CD1c-positive myeloid dendritic cell (primary cell): ENCODE measurements at regions not wholly inside any gene's neighbourhood (a gene's known extent, or its start where the extent isn't known, plus 50 kb on each side); places are given as distances from the start of the nearest gene placed in this dataset.

Experiments used
- DNase-seq: peaks from one replicate; pipeline ENCODE4 v3.0.0-alpha.2; 2016; ENCODE audit errors: extremely low spot score

GRCh38 chr3:14590569-14590968, 50.4 kb upstream of the GRIP2 start:
- no peak for DNase-seq

GRCh38 chr3:14592390-14592789, 52.2 kb upstream of the GRIP2 start:
- no peak for DNase-seq

- no peak for DNase-seq
These were observed 52.7 kb upstream of the GRIP2 start for GRCh38 chr3:14592836-14593235.

- DNase-seq, result no peak
These were observed 54.1 kb upstream of the GRIP2 start for GRCh38 chr3:14594234-14594633.

- no peak for DNase-seq
These were observed 55.4 kb upstream of the GRIP2 start for GRCh38 chr3:14595561-14595960.

- no peak for DNase-seq
These were observed 54.3 kb upstream of the CCDC174 start for GRCh38 chr3:14597266-14597665.

GRCh38 chr3:14598143-14598569, 53.4 kb upstream of the CCDC174 start:
- DNase-seq, result peak; percentile 18

- DNase-seq, result no peak
These were observed 52.1 kb upstream of the CCDC174 start for GRCh38 chr3:14599488-14599887.

GRCh38 chr3:14600075-14600474, 51.5 kb upstream of the CCDC174 start:
- DNase-seq, result no peak

GRCh38 chr3:14600856-14601610, 50.5 kb upstream of the CCDC174 start:
- DNase-seq, result no peak

GRCh38 chr3:14601692-14602005, 49.9 kb upstream of the CCDC174 start:
- DNase-seq, result no peak
